HG03135 (cell line): ENCODE measurements at regions not wholly inside any gene's neighbourhood (a gene's known extent, or its start where the extent isn't known, plus 50 kb on each side); places are given as distances from the start of the nearest gene placed in this dataset.
"Not testable (repeated sequence)": the region's sequence is repeated elsewhere in the genome, so short reads cannot be mapped to it uniquely, and the experiment has no call there.

Source experiments
- ATAC-seq: cut with Tn5 transposase; IDR thresholded peaks from one replicate; pipeline ENCODE4 v1.9.1; 2021; ENCODE audit warnings: mild to moderate bottlenecking, moderate library complexity; ENCODE audit not compliant: unreplicated experiment

DNA sequence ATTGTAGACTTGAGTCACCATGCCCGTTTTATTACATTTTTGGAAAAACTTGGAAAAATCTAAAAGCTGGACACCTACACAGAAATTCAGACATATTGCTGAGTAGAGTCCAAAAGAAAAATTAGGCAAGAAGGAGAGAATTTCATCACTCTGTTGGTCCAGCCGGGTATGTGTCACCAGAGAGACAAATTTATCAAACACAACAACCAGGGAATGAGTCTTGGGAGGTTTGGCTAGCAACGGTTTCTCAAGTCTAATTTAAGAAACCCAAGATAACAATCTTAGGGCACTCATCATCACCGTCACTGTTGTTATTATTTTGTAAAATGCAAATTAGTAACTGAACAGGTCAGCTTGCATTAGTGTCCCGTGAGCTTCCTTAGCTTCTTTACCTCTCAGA, 197.5 kb upstream of the C2CD4B start:
- no peak for ATAC-seq

- no peak for ATAC-seq
Observed at GRCh38 chr15:62363913-62364312, 198.8 kb upstream of the C2CD4B start.

- ATAC-seq = no peak
Observed at GRCh38 chr15:62365795-62366442, 200.8 kb upstream of the C2CD4B start.

- ATAC-seq = no peak
Observed at GRCh38 chr15:62369454-62369853, 204.4 kb upstream of the C2CD4B start.

DNA sequence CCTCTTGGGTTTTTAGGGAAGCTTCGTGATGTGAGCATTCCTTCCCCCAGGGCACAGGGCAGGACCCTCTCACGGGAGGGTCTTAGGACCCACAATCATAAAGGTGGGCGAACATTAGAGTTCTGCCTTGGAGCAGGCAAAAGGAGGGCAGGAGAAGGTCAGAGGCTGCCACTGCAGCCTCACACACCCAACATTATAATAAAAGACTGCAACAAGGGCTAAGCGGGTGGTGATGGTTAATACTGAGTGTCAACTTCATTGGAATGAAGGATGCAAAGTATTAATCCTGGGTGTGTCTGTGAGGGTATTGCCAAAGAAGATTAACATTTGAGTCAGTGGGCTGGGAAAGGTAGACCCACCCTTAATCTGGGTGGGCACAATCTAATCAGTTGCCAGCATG, 206.6 kb upstream of the C2CD4B start:
- ATAC-seq = not testable (repeated sequence)

DNA sequence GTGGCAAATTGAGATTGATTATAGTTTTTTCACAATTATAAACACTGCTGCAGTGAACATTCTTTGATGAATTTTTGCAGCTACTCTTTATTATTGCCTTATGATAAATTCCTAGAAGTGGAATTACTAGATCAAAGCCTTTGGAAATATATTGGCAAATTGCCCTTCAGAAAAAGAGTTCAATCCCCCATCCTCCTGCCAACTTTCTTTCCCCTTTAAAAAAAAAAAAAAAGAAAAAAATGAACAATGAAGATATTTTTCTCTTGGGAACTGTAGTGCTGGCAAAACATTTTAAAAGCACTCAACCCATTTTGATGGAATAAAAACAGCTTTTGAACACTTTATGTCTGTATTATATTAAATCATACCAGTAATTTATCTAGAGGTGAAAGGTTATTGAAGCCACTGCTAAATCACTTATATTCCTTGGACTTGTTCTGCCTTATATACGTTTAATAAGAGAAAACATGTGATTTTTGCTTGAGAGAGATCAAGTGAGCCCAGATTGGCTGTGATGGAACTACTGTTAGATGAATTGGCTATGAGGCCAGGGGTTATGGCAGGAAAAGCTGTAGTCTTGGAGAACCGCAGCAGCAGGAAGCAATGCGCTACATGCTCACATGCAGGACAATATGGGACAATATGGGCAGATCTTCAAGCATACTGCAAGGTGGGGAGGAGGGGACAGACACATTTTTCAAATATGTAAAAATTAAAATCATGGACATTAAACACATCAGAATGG, 212.8 kb upstream of the C2CD4B start:
- no peak for ATAC-seq

- no peak for ATAC-seq
Observed at GRCh38 chr15:62378772-62379498, 213.8 kb upstream of the C2CD4B start.

GRCh38 chr15:62380011-62380410, 214.9 kb upstream of the C2CD4B start:
- ATAC-seq = no peak

DNA sequence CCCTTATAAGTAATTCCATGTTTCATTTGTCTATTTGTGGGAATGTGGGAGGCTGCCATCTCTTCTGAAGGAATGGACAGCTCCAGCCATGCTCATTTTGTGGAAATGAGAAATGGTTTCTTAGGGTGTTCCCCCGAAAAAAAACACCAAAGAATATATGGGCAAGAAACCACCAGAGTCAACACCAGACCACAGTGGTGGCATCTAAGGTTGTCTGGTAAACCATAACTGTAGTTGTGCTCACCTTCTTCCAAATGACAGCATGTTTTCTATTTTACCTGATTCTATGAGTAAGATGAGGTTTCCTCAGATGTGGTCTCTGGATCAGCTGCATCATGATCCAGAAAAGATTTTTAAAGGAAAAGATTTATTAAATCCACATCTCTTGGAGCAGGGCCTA, 217.0 kb upstream of the C2CD4B start:
- no peak for ATAC-seq

DNA sequence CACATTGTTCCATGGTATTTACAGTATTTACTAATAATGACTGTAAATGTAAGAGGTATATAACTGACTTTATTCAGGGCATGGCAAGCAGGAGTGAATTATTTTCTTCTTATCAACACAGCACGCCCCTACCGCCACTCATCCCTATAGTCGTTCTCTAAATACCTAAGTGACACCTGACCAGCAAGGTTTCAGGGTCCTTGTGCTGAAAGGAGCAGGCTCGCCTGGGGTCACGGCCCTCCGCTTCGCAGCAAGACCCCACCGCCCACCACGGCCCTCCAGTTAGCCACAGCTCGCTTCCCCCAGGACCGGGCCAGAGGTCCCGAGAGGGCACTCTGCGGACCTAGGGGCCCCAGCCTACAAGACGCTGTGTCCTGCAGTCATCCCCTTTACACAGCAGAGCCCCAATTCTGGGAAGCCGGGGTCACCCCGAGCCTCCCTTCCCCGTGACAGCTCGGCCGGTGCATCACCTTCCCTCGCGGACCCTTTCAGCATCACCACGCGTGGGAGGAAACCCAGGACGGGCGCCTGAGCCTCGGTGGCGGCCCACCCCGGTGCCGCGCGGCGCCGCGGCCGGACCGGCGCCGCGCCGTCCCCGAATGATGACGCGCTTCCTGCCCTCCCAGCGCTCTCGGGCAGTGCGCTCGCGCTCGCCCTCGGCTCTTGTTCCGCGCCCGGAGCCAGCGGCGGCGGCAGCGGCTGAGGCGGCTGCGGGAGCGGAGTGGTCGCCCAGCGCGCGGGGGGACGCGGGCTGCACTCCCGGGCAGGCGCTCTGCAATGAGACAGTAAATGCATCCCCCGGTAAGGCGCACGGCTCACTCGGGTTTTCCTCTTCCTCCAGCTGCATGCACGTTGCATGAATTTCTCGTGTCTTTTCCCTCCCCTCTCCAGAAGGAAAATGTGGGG, 225.1 kb upstream of the C2CD4B start, which contains the start of gene TLN2:
Gene TLN2, plus strand, starts transcription at position 666 of the 906 bp plus-strand sequence.
- peak; percentile 80 for ATAC-seq

GRCh38 chr15:62390791-62391640, 225.9 kb upstream of the C2CD4B start:
- peak; percentile 32 for ATAC-seq

DNA sequence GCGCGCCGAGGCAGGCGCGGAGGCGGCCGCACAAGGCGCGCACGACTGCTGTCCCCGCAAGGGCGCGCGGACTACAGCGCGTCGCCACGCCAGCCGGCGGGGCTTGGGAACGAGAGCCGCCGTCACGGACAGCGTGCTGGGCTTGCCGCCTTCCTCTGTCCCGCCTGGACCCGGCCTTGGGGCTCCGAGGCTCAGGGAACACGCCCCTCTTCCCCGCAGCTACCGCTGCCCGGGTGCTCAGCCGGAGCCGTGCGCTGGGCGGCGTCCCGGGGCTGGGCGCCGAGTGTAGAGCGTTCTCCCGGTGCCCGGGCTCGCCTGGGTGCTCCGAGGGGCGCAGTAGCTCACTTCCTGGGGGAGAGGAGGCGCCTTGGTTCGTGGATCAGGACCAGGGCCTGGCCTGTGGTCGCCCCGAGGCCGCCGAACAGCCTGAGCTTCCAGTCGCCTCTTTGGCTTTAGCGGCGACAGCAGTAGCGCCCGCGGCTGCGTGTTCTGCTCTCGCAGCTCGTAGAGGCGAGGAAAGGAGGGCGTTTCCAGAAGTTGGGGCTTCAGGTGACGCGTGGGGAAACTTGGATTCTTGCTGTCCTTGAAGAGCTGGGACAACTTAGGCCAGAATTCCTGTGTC, 226.7 kb upstream of the C2CD4B start:
- no peak for ATAC-seq

GRCh38 chr15:62392376-62392775, 227.3 kb upstream of the C2CD4B start:
- ATAC-seq = no peak

- no peak for ATAC-seq
Observed at GRCh38 chr15:62393196-62393595, 228.1 kb upstream of the C2CD4B start.

GRCh38 chr15:62394079-62394478, 229.0 kb upstream of the C2CD4B start:
- no peak for ATAC-seq

DNA sequence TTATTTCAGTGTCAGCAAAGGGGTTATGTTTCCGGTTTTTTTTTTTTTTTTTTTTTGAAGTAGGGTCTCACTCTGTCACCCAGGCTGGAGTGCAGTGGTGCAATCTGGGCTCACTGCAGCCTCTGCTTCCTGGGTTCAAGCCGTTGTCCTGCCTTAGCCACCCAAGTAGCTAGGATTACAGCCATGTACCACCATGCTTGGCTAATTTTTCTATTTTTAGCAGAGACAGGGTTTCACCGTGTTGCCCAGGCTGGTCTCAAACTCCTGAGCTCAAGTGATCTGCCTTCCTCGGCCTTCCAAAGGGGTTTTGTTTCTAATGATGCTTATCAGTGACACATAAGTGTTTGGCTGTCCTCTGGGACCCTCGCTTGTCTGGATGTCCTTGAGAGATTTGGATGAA, 235.7 kb upstream of the C2CD4B start:
- ATAC-seq = no peak

- ATAC-seq = no peak
Observed at GRCh38 chr15:62402687-62403086, 237.6 kb upstream of the C2CD4B start.

GRCh38 chr15:62403164-62403809, 238.2 kb upstream of the C2CD4B start:
- no peak for ATAC-seq
